ENCODE measurements at regions not wholly inside any gene's neighbourhood (a gene's known extent, or its start where the extent isn't known, plus 50 kb on each side); places are given as distances from the start of the nearest gene placed in this dataset.

GRCh38 chr12:75581515-75581914, 70.1 kb upstream of the KRR1 start:
- TF ChIP-seq POLR2A (IDR thresholded peaks at IDR 0.05) (no peak), CTCF (IDR thresholded peaks at IDR 0.05) (no peak)

Data from body of pancreas (tissue), 4 donors.